ENCODE measurements at regions not wholly inside any gene's neighbourhood (a gene's known extent, or its start where the extent isn't known, plus 50 kb on each side); places are given as distances from the start of the nearest gene placed in this dataset.

- Mint-ChIP-seq H3K27me3 (no peaks in the 10 kb centered on the region), H3K4me3 (no peak overlapping the region), H3K27ac (no peak overlapping the region), H3K4me1 (ENCODE audit: low read depth) (no peaks in the 10 kb centered on the region), H3K36me3 (ENCODE audit: low read depth) (no peaks in the 10 kb centered on the region), H3K9me3 (no peaks in the 10 kb centered on the region)
- ChIA-PET POLR2A (no interaction called here), CTCF (no interaction called here)
- H3K36me3 ChIP-seq (ENCODE audit: insufficient read depth, low read length) = no peaks in the 10 kb centered on the region
- H3K27ac ChIP-seq (ENCODE audit: low read depth in 1 of 2, low read length in 2 of 2) = no peak overlapping the region
- H3K4me1 ChIP-seq (ENCODE audit: insufficient read depth, low read length) = no peaks in the 10 kb centered on the region
- peaks cover 0 to 3% of the 10 kb centered on the region in 2 experiments for H3K9me3 ChIP-seq (ENCODE audit: control insufficient read depth in 1 of 2, insufficient read depth in 1 of 2, low read length in 2 of 2)
- no peak overlapping the region for H3K4me3 ChIP-seq (ENCODE audit: low read length)
- DNase-seq (no peak), ATAC-seq (ENCODE audit: poor library complexity) (no peak)
- TF ChIP-seq CTCF (IDR thresholded peaks at IDR 0.05) = no peak
- H3K27me3 ChIP-seq (ENCODE audit: control insufficient read depth in 1 of 2, insufficient read depth in 2 of 2, low read length in 2 of 2) = no peaks in the 10 kb centered on the region
- intact Hi-C loops (cut with DNase I, micrococcal nuclease) = no loop called here
Measured at GRCh38 chr1:82215853-82216175, 415.1 kb downstream of the ADGRL2 start.

- intact Hi-C loops (cut with DNase I, micrococcal nuclease) = no loop called here
- no peaks in the 10 kb centered on the region for H3K27me3 ChIP-seq (ENCODE audit: control insufficient read depth in 1 of 2, insufficient read depth in 2 of 2, low read length in 2 of 2)
- no peak overlapping the region for H3K27ac ChIP-seq (ENCODE audit: low read depth in 1 of 2, low read length in 2 of 2)
- H3K4me3 ChIP-seq (ENCODE audit: low read length) = no peak overlapping the region
- Mint-ChIP-seq H3K4me3 (no peak overlapping the region), H3K36me3 (ENCODE audit: low read depth) (no peaks in the 10 kb centered on the region), H3K27ac (no peak overlapping the region), H3K4me1 (ENCODE audit: low read depth) (no peaks in the 10 kb centered on the region), H3K9me3 (no peaks in the 10 kb centered on the region), H3K27me3 (no peaks in the 10 kb centered on the region)
- ChIA-PET POLR2A (no interaction called here), CTCF (no interaction called here)
- ATAC-seq (ENCODE audit: poor library complexity) (no peak), DNase-seq (no peak)
- no peaks in the 10 kb centered on the region for H3K36me3 ChIP-seq (ENCODE audit: insufficient read depth, low read length)
- H3K9me3 ChIP-seq (ENCODE audit: control insufficient read depth in 1 of 2, insufficient read depth in 1 of 2, low read length in 2 of 2) = peaks cover 0 to 3% of the 10 kb centered on the region in 2 experiments
- no peaks in the 10 kb centered on the region for H3K4me1 ChIP-seq (ENCODE audit: insufficient read depth, low read length)
- TF ChIP-seq CTCF (IDR thresholded peaks at IDR 0.05) = no peak
Measured at GRCh38 chr1:82215056-82215852, 414.5 kb downstream of the ADGRL2 start.

GRCh38 chr1:82214606-82215005, 413.9 kb downstream of the ADGRL2 start:
- no peak for TF ChIP-seq CTCF (IDR thresholded peaks at IDR 0.05)
- intact Hi-C loops (cut with DNase I, micrococcal nuclease) = no loop called here
- no peak overlapping the region for H3K27ac ChIP-seq (ENCODE audit: low read depth in 1 of 2, low read length in 2 of 2)
- H3K4me3 ChIP-seq (ENCODE audit: low read length) = no peak overlapping the region
- Mint-ChIP-seq H3K4me1 (ENCODE audit: low read depth) (no peaks in the 10 kb centered on the region), H3K9me3 (no peaks in the 10 kb centered on the region), H3K36me3 (ENCODE audit: low read depth) (no peaks in the 10 kb centered on the region), H3K27me3 (no peaks in the 10 kb centered on the region), H3K4me3 (no peak overlapping the region), H3K27ac (no peak overlapping the region)
- ATAC-seq (ENCODE audit: poor library complexity) (no peak), DNase-seq (no peak)
- ChIA-PET CTCF (no interaction called here), POLR2A (no interaction called here)
- no peaks in the 10 kb centered on the region for H3K36me3 ChIP-seq (ENCODE audit: insufficient read depth, low read length)
- H3K27me3 ChIP-seq (ENCODE audit: control insufficient read depth in 1 of 2, insufficient read depth in 2 of 2, low read length in 2 of 2) = no peaks in the 10 kb centered on the region
- no peaks in the 10 kb centered on the region for H3K4me1 ChIP-seq (ENCODE audit: insufficient read depth, low read length)
- peaks cover 0 to under 1% of the 10 kb centered on the region in 2 experiments for H3K9me3 ChIP-seq (ENCODE audit: control insufficient read depth in 1 of 2, insufficient read depth in 1 of 2, low read length in 2 of 2)
